PC-9 (cell line): ENCODE measurements at regions not wholly inside any gene's neighbourhood (a gene's known extent, or its start where the extent isn't known, plus 50 kb on each side); places are given as distances from the start of the nearest gene placed in this dataset.

Source experiments
- BruUV-seq: library from RNA; stranded (reverse); fragments of 400-500 nt; replicated peaks from 2 replicates; lab custom pipeline; 2021; lab: Mats Ljungman, UMichigan
- CTCF ChIA-PET: fragments of 300-600 bp; sonication (Branson Sonifier 250); formaldehyde crosslinking; loops from one replicate; lab custom pipeline; 2022; ENCODE audit warnings: antibody characterized with exemption; lab: Charles Lee
- POLR2A ChIA-PET: fragments of 300-600 bp; sonication (Branson Sonifier 250); formaldehyde crosslinking; loops from one replicate; lab custom pipeline; 2022; ENCODE audit warnings: antibody characterized with exemption; ENCODE audit not compliant: unreplicated experiment; lab: Charles Lee
- DNase-seq, 2 experiments: peaks; one replicate each; pipeline versions ENCODE4 v3.0.0 to v3.0.0-alpha.2; 2015 to 2022; ENCODE audit warnings: mixed read lengths in 1 of 2
- H2AFZ ChIP-seq: fragments of 200-600 bp; sonication (generic); 2 replicates; pipeline ENCODE4 v1.8.1; 2017; ENCODE audit warnings: antibody characterized with exemption
- H3F3A ChIP-seq: fragments of 200-600 bp; sonication (generic); 2 replicates; pipeline ENCODE4 v1.8.1; 2017; ENCODE audit warnings: antibody characterized with exemption, mild to moderate bottlenecking, low read depth; ENCODE audit not compliant: insufficient read depth
- H3K27ac ChIP-seq: fragments of 200-600 bp; sonication (generic); 2 replicates; pipeline ENCODE4 v1.6.1; 2016; ENCODE audit warnings: mixed run types
- H3K27me3 ChIP-seq: fragments of 200-600 bp; sonication (generic); 2 replicates; pipeline ENCODE4 v1.6.1; 2016; ENCODE audit warnings: low read depth, mixed run types; ENCODE audit not compliant: insufficient read depth
- H3K36me3 ChIP-seq: fragments of 200-600 bp; sonication (generic); 2 replicates; pipeline ENCODE4 v1.6.1; 2016; ENCODE audit warnings: low read depth, mixed run types
- H3K4me1 ChIP-seq: fragments of 200-600 bp; sonication (generic); replicated peaks from 2 replicates; pipeline ENCODE4 v1.6.1; 2016; ENCODE audit warnings: mixed run types; ENCODE audit not compliant: insufficient read depth
- H3K4me2 ChIP-seq: fragments of 200-600 bp; sonication (generic); 2 replicates; pipeline ENCODE4 v1.6.1; 2017; ENCODE audit warnings: mixed run types
- H3K4me3 ChIP-seq: fragments of 200-600 bp; sonication (generic); 2 replicates; pipeline ENCODE4 v1.6.1; 2016; ENCODE audit warnings: mixed run types
- H3K79me2 ChIP-seq: fragments of 200-600 bp; sonication (generic); 2 replicates; pipeline ENCODE4 v1.6.1; 2017; ENCODE audit warnings: low read depth, mixed run types
- H3K9me2 ChIP-seq: fragments of 200-600 bp; sonication (generic); 2 replicates; pipeline ENCODE4 v1.8.1; 2017; ENCODE audit warnings: mild to moderate bottlenecking; ENCODE audit not compliant: insufficient read depth
- H3K9me3 ChIP-seq: fragments of 200-600 bp; sonication (generic); 2 replicates; pipeline ENCODE4 v1.8.1; 2016; ENCODE audit warnings: low read depth; ENCODE audit not compliant: insufficient read depth
- H4K20me1 ChIP-seq: fragments of 200-600 bp; sonication (generic); 2 replicates; pipeline ENCODE4 v1.8.1; 2017; ENCODE audit not compliant: insufficient read depth
- CTCF ChIP-seq: fragments of 200-600 bp; sonication (generic); conservative IDR thresholded peaks from 2 replicates; pipeline ENCODE4 v1.6.1; 2017; ENCODE audit warnings: mixed run types, antibody characterized with exemption, mild to moderate bottlenecking, moderate library complexity
- EZH2 ChIP-seq: fragments of 200-600 bp; sonication (generic); IDR thresholded peaks from 2 replicates; pipeline ENCODE4 v1.8.0; 2017; ENCODE audit warnings: antibody characterized with exemption, low read depth
- intact Hi-C: fragments of 100-400 bp; cut with micrococcal nuclease; formaldehyde crosslinking; loops from one replicate; pipeline ENCODE4 v1.10.0; 2022; ENCODE audit not compliant: unreplicated experiment

DNA sequence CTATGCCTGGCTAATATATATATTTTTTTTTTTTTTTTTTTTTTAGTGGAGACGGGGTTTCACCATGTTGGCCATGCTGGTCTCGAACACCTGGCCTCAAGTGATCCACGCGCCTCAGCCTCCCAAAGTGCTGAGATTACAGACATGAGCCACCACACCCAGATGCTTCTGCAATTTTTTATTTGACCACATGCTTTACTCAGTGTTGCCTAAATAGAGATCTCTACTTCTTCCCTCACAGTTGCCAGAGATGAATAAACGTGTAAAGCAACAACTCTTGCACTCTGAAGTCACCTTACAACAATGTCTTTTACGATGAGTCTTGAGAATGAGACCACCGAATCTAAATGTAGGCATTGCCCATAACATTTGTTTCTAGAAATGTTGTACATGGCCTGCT lies 107.9 kb upstream of the FRMD4A start:
- H3K27me3 ChIP-seq = no peaks in the 10 kb centered on the region
- no peak overlapping the region for H3K4me2 ChIP-seq
- no peaks in the 10 kb centered on the region for H3K79me2 ChIP-seq
- POLR2A ChIA-PET = no interaction called here
- BruUV-seq = no TSS peak
- H3K4me3 ChIP-seq = no peak overlapping the region
- no peaks in the 10 kb centered on the region for H3K36me3 ChIP-seq
- no peak for DNase-seq
- intact Hi-C loops = no loop called here
- CTCF ChIA-PET = no interaction called here
- no peak overlapping the region for H3K27ac ChIP-seq
- no peak for TF ChIP-seq EZH2
- TF ChIP-seq CTCF = no peak
- H2AFZ ChIP-seq = no peak overlapping the region
- no peaks in the 10 kb centered on the region for H3F3A ChIP-seq
- H3K4me1 ChIP-seq = no peaks in the 10 kb centered on the region
- no peaks in the 10 kb centered on the region for H4K20me1 ChIP-seq
- no peaks in the 10 kb centered on the region for H3K9me3 ChIP-seq
- H3K9me2 ChIP-seq = no peaks in the 10 kb centered on the region

- intact Hi-C loops = no loop called here
- no peak overlapping the region for H3K4me2 ChIP-seq
- H3K36me3 ChIP-seq = no peaks in the 10 kb centered on the region
- no peak overlapping the region for H3K4me3 ChIP-seq
- H3K27me3 ChIP-seq = no peaks in the 10 kb centered on the region
- ChIA-PET POLR2A (no interaction called here), CTCF (no interaction called here)
- DNase-seq = no peak
- no peaks in the 10 kb centered on the region for H3K4me1 ChIP-seq
- H3K27ac ChIP-seq = no peak overlapping the region
- BruUV-seq = no TSS peak
- no peak overlapping the region for H2AFZ ChIP-seq
- no peak for TF ChIP-seq EZH2
- no peak for TF ChIP-seq CTCF
- no peaks in the 10 kb centered on the region for H3K9me3 ChIP-seq
- no peaks in the 10 kb centered on the region for H3K79me2 ChIP-seq
- no peaks in the 10 kb centered on the region for H3F3A ChIP-seq
- no peaks in the 10 kb centered on the region for H3K9me2 ChIP-seq
- H4K20me1 ChIP-seq = no peaks in the 10 kb centered on the region
Measured at GRCh38 chr10:14438057-14438456, 107.3 kb upstream of the FRMD4A start.

GRCh38 chr10:14435976-14436632 lies 105.4 kb upstream of the FRMD4A start:
- no TSS peak for BruUV-seq
- H3K9me2 ChIP-seq = no peaks in the 10 kb centered on the region
- no peaks in the 10 kb centered on the region for H3K4me1 ChIP-seq
- no peak overlapping the region for H3K27ac ChIP-seq
- no peaks in the 10 kb centered on the region for H3F3A ChIP-seq
- no peaks in the 10 kb centered on the region for H3K36me3 ChIP-seq
- no peak for TF ChIP-seq EZH2
- no peak for TF ChIP-seq CTCF
- no peak overlapping the region for H3K4me3 ChIP-seq
- H4K20me1 ChIP-seq = no peaks in the 10 kb centered on the region
- H3K4me2 ChIP-seq = no peak overlapping the region
- H3K79me2 ChIP-seq = no peaks in the 10 kb centered on the region
- no peak overlapping the region for H2AFZ ChIP-seq
- no peak for DNase-seq
- CTCF ChIA-PET = interaction anchor here (0.6 kb wide), 1 partner anchor 15 kb away, joined by 3 read pairs; no protein-coding TSS in a partner anchor
- no peaks in the 10 kb centered on the region for H3K27me3 ChIP-seq
- POLR2A ChIA-PET = no interaction called here
- intact Hi-C loops = no loop called here
- H3K9me3 ChIP-seq = no peaks in the 10 kb centered on the region
